GM04503 (cell line): ENCODE measurements at regions not wholly inside any gene's neighbourhood (a gene's known extent, or its start where the extent isn't known, plus 50 kb on each side); places are given as distances from the start of the nearest gene placed in this dataset.

Experiments
- DNase-seq: peaks from one replicate; pipeline ENCODE4 v3.0.0-alpha.2; 2012; ENCODE audit warnings: low read depth

DNA sequence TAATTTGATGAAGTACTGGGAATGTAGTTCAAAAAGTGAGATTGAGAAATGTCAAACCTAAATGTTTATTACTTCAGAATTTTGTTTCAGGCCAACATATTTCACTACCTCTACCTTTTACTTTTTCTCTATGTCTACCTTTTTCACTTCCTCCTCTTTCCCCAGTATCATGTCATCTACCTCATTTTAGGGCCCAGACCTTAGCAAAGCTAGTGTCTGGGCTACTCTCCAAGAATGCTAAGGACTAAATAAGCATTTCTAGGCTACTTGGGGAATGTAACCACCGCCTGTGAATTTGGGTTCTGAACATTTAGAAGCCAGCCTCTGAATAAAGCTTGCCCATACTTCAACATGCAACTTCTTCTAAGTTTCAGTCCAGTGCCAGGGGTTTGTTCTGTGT lies 330.4 kb downstream of the SLC4A3 start:
- DNase-seq: no peak

DNA sequence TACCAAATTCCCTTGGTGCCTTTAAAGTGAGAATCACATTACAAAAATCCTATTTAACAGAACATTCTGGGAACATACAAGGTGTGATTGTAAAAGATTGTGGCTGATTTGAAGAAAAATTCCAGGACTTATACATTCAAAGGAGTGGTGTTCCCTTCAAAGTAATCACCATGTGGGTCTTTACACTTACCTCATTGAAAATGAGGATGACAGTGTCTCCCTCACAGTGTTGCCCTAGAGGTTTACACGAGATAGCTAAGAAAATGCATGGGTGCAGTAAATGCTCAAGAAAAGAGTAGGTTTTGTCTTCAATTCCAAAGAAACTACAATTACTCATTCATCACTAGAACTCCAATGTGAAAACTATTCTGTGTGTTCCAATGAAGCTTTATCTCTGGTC lies 331.5 kb downstream of the SLC4A3 start:
- DNase-seq: no peak

DNA sequence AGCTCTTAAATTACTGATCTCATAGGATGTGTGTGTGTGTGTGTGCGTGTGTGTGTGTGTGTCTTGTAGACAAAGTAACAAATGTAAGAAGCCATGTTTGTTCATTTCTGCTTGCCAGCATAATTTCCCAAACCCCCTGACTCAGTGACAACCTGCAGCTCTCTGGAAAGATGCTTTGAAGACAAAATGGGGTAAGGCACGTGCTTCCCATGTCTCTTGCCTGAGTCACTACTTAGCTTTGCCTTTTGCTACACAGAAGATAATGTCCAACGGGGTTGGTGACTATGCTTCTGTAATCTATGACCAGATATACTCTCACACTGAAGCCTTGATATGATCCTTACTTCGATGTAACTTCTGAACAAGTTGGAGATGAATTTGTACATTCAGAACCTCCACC lies 332.0 kb downstream of the SLC4A3 start:
- no peak for DNase-seq

DNA sequence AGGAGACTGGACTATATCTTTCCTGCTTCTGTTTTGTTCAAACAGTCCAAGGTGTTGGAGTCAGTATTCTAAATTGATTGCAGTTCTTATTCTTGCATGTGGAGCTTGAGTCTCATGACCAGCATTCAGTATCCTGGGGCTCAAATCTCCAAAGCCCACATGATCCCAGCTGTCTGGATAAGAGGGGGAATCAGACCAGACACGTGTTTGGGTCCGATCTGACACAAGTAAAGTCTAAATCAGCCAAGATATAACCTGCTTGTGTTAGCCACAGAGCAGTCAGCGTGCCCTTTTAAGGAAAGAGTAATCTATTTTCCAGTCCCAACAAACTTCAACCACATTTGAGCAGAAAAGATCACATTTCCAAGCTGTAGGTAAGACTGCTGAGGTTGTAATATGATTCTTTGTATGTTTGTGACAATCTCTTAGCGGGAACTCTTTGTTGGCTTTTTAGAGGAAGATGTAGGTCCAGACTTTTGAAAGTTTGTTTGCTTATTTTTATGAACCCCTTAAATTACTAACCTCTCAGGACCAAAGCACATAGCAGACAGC lies 334.6 kb downstream of the SLC4A3 start:
- DNase-seq: no peak

DNA sequence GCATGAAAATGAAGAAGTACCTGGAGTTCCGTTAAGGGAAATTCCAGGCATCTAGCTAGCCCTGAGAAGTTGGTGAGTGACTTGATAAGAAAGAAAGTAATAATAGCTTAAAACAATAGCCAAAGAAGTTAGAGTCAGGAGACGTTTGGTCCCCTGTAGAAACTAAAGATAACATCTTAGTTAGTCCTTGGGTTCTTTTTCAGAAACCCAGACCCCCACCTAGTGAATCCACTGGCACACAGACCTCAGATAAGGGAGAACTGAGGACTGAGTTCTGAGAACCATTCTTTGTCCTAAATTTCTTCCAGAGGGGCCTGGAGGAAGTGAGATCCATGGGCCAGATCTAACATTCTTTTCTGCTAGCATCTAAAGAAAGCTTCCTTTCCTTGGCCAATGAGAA lies 335.4 kb downstream of the SLC4A3 start:
- DNase-seq: no peak

DNA sequence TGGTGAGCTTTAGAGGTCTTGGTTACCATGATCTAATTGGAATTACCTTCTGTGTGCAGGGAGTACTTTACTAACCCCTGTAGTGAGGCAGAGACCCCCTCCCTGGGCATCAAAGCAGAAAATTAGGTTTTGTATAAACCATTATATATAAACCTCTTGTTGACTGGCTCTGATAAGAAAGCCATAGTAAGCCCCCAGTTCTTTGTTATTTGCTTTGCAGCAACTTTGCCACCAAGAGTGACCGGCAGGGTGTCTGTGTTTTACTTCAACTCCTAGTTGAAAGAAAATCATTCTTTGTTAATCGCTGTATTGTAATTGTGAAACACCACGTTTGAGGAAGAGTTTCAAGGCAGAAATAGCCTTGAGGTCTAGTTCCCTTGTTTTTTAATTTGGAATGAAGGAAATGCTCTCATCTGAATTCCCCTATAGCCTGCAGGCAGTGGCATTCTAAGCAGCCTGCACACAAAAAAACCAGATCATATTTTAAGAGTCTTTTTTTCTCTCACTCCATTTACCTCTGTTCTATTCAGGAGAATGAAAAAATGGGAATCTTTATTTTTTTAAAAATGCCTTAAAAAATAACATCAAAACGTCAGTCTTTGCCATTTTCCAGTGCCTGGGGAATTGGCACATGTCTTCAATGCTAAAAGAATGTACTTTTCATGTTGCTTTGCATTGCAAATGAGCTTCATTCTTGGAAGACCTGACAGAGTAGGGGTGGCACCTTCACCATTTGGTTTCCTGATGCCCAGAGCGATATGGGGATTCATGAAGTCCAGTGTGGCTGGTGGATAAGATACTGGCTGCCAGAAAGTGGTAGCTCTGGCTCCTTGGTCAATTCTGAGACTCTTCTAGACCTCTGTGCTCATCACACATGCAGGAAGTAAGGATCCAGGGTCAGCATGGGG lies 338.1 kb downstream of the SLC4A3 start:
- no peak for DNase-seq

DNA sequence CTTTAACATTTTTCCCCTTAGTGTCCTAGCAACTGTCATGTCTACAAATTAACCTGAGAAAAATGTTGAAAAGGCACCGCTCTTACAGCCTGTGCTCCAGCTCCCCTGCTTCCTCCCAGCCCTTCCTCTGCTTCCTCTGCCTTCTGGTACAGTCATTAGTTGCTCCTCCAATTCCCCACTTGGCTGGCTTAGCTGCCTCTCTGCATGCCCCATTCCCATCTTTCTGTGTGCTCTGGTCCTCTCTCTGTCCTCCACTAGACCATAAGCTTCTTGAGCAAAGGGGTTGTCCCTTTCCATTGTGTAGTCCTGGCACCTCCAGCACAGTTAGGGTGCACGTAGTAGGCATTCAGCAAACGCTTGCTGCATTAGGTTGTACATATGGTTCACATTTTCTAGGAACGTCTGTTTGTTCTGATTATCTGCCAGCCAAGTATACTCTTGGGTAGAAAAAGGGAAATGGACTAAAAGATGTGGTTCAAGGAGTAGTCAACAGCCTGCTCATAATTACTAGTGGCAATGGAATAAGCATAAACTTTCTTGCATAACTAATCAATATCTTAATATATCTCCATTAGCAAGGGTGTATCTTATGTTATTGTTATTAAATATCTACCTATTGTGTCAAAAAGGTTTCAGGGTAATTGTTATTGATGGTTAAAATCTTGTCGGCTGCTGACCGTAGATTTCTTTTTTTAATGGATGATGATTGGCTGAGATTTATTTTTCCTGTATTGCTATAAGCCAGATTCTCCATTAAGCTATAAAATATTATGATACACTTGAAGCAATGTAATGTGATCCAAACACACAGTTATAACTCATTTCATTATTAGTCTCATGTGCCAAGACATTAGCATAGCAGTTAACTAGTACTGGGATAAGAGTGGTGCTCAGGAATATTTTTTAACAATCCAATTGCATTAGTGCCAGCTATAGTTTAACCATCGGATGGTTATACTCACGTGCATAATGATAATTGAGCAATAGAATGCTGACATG lies 340.1 kb downstream of the SLC4A3 start:
- no peak for DNase-seq

DNA sequence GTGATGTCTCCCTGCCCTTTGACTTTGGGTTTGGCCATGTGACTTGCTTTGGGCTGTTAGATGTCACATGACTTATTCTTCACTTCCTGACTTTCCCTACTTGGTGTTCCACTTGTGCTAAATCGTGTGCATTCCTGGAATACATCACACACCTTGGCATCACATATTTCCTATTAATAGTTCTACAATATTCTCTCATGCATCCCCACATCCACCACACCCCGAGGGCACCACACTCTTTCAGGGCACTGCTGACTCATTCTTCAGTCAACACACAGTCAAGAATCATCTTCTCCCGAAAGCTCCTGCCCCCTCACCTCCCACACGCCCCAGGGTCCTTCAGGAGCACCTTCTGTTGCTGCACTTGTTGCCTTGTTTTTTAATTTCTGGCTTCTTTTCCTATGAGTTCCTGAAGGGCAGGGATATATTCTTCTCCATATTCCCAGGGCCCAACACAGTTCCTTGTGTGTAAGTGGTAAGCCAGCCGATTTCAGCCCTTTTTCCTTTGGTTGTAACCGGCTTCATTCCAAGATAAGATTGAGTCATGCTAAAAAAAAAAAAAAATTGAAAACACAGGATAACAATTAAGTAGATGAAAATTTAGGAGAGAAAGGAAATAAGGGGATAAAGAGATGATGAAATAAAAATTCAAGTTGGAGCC lies 341.4 kb downstream of the SLC4A3 start:
- DNase-seq: no peak

DNA sequence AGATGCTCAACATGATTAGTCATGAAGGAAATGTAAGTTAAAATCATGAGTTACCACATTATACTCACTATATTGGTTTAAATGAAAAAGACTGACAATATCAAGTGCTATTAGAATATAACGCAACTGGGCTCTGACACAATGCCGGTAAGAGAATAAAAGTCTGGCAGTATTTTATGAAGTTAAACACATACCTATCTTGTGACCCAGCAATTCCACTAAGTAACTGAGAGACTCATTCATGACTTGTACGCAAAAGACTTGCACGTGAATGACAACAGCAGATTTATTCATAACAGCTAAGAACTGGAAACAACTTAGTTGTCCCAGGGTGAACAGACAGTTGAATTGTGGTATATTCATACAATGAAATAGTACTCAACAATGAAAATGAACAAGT lies 342.1 kb downstream of the SLC4A3 start:
- DNase-seq: peak; percentile 20

DNA sequence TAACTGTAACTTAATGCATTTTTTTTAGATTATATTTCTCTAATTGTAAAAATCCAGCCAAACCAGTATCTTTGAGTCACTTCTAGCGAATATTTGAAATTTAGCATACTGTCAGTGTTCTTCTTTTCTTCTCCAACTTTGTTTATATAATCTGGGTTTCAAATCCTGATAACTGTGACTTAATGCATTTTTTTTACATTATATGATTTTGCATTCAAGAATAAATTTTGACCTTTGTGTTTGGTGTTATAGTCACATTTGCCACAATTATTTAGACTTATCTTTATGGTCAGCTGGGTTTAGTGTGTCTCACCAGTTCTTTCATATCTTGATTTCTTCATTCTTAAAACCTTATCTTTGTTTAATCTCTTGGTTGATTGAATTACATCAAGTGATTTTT lies 345.7 kb downstream of the SLC4A3 start:
- DNase-seq: no peak

DNA sequence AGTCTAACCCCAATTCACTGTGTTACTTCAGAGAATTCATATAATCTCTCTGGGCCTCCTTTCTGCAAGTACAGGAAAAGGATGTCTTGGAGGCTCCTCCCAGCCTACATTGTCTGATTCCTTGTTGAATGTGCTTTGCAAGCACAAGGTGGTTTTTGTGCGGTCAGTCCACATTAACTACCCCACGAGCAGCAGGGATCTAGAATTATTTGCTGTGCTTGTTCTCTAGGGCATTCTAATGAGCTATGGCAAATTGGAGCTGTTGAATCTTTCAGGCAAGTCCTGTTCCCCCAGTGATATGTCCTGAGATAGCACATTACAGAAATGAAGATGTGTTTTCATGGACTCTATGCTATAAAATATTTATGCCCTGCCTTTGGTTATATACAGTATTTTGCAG lies 349.4 kb downstream of the SLC4A3 start:
- DNase-seq: no peak

DNA sequence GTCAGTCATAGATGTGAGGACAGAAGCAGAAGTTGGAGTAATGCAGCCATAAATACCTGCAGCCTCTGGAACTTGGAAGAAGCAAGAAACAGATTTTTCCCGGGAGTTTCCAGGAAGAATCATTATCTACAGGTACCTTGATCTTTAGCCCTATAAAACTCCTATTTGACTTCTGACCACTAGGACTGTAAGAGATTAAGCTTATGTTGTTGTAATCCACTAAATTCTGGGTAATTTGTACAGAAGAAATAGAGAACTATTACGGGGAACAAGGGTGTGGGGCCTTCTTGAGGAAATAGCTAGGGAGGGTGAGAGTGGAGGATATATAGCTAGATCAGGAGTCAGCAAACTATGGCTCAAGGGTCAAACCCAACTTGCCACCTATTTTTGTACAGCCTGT lies 353.2 kb downstream of the SLC4A3 start:
- DNase-seq: no peak

DNA sequence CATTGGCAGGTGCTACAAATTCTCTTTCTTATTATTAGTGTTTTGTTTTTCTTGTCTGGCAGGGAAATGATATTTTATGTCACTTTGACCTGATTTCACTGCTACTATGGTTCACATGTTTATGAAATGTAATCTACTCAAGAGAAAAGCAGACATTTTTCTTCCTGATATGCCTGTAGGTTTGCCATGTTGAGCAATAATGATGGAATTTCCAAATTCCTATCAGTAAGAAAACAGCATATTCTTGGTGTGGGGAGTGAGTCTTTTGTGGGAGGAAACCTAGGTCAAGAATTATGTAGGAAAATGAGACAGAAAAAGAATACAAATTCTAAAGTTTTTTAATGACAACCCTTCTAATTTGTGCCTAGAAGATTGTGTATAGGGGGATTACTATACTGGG lies 356.4 kb downstream of the SLC4A3 start:
- DNase-seq: no peak

DNA sequence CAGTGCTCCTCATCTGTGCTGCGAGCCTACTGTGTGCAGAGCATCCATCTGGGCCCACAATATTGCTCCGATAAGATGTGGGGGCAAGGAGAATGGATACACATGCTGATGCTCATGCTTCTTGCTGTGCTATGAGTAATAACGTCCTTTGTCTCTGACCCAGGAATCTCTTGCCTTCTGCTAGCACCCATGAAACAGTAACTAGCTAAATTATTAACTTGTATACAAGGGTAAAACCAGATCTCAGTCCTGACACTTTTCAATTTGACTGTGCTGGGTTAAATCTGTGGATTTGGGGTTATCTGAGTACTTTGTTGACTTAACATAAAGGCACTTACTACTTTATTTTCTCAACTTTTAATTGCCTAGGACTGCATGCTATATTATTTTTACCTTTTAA lies 357.6 kb downstream of the SLC4A3 start:
- no peak for DNase-seq

DNA sequence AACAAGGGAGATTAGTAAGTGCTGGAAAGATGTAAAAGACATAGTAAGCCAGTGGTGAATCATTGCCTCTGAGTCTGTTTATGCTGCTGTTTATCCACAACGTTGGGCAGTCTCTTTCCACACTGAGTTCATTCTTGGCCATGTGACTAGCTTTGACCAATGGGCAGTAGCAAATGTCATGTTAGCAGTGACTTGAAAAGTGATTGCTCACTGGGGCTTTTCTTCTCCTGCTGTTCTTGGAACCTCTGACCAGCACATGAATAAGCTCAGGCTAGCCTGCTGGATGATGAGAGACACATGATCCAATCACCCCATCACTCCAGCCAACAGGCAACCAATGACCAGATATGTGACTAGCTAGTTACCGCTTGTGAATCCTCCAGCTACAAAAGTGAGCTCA lies 360.4 kb downstream of the SLC4A3 start:
- DNase-seq: peak; percentile 67

DNA sequence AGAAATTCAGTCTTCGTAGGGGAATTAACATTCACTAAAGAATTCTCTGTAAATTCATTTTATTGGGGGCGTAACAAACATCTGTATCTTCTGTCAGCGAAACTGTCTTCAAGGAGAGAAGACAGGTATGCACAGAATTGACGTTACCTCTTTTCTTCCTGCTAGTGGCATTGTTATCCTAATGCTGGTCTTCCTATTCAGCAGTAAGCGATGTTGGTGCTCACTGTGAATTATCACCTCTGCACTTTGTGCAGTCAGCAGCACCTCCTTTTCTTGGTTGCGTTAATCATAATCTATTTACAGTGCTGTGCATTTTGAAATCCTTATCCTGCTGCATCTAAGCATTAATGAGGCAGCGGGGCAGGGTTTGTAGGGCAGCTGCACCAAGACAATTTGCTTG lies 362.3 kb downstream of the SLC4A3 start:
- no peak for DNase-seq

DNA sequence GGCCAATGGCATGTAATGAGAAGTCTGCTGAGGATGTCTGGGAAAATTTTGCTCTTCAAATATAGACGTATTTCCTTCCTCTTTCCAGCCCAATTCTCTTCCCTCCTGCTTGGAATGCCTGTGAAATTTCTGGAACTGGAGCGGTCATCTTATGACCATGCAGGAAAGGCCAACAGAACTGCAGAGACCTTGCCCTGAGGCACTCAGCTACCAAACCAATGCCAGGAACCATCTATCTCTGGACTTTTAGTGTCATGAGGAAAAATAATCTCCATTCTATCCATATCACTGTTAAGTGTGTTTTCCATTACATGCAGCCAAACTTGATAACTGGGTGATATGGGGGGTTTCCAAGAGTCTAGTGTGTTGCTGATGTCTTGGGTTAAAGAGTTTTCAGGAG lies 363.7 kb downstream of the SLC4A3 start:
- DNase-seq: no peak

DNA sequence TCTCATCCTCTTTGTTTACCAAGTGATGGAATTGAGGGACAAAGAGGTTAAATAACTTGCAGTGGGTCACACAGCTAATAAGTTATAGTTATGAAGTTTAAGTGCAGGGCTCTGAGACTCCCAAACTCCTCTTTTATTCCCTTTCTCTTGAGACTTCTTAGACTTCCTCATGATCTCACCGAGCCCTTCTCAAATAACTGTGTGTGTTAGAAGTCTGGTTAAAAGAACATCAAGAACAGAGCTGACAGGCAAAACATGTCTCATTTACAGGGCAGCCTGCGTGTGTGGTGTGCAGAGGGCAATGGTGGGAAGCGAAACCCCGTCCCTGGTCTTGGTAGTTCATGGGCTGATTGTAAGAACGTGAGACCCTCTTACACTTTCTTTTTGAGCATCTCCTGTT lies 368.0 kb downstream of the SLC4A3 start:
- no peak for DNase-seq

DNA sequence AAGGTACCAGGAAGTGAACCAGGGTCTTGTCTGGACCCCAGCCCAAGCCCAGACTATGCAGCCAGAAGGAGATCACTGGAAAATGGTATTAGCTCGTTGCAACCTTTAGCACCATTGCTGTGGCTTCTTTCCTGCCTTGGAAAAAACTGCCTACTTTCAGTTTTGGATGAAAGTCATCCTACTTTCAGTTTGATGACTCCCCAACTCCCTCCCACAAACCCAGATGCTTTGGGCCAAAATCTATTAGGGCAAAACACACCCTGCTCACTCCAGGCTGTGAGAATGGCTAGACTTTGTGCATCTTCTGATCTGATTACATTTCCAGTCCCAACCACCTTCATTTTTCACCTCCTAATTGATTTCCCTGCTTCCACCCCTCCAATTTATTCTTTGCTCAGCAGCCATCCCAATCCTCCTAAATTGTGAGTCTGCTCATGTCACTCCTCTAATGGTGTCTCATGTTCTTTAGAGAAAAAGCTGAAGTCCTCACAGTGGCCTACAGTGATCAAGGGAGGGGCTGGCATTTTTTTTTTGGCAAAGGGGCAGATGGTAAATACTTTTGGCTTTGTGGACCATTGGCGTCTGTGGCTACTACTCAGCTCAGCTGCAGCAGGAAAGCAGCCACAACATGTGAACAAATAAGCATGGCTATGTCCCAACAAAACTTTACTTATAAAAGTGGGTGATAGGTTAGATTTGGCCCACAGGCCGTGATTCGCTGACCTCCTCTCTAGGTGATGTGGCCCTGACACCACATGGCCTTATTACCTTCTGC lies 368.7 kb downstream of the SLC4A3 start:
- DNase-seq: no peak

DNA sequence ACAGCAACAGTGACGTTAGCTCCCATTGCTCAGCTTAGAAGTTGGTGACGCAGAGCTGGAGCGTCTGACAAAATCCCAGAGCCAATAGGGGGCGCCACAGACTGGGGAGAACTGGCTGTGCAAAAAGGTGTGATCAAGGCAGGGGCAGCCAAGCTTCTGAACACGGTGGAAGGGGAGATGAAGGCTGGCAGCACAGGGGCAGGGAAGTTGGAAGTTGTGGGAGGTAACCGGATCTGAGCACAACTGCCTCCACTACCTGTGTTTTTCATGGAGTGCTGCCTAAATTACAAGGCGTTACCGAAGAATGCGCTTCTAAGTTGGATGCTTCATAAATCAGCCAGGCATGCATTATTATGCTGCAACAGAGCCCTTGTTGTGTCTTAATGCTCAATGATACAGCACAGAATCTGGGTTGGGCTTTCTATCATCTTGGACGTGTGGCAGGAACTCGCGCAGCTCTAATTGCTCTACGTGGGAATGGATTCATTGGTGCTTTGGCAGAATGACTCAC lies 370.0 kb downstream of the SLC4A3 start:
- no peak for DNase-seq

DNA sequence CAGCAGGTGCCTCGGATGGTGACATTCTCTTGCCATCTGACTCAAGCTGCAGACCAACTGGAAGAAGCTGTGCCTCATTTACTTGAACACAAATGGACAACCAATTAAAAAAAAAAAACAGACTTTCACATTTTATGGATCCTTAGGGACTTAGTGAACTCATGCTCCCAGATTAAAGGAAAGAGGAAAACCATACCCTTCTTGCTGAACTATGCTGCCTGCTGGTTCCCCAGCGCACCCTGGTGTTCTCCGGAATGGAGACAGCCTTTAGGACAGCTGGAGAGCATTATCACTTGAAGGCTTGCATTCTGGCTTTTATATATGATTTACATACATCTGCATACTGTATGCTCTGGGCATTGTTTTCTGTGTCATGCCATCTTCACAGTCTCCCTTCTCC lies 370.7 kb downstream of the SLC4A3 start:
- no peak for DNase-seq
